ENCODE measurements at regions not wholly inside any gene's neighbourhood (a gene's known extent, or its start where the extent isn't known, plus 50 kb on each side); places are given as distances from the start of the nearest gene placed in this dataset.
"Not testable (repeated sequence)": the region's sequence is repeated elsewhere in the genome, so short reads cannot be mapped to it uniquely, and the experiment has no call there.

DNA sequence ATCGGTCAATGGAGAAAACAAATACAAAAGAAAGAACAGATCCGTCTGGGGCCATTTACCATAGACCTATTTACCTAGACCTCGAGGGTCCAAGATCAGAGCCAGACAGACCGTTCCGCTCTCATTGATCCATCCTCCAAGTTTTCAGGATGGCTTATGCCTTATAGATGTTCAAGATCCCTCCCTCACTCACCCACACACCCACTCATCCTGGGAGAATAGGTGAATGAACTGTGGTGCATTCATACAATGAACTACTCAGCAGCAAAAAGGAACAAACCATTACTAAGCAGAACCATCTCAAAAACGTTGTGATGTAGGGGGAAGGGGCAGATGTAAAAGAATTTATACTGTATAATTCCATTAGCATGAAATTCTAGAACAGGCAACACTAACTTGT is 125.1 kb upstream of the RREB1 start:
- H3K36me3 Mint-ChIP-seq (ENCODE audit: low read depth), result no peaks in the 10 kb centered on the region
- no peak overlapping the region for H3K4me3 Mint-ChIP-seq
- peaks cover 3% of the 10 kb centered on the region for H3K4me1 Mint-ChIP-seq (ENCODE audit: low read depth)
- ChIA-PET POLR2A (no interaction called here), CTCF (no interaction called here)
- TF ChIP-seq, protein P1, sequence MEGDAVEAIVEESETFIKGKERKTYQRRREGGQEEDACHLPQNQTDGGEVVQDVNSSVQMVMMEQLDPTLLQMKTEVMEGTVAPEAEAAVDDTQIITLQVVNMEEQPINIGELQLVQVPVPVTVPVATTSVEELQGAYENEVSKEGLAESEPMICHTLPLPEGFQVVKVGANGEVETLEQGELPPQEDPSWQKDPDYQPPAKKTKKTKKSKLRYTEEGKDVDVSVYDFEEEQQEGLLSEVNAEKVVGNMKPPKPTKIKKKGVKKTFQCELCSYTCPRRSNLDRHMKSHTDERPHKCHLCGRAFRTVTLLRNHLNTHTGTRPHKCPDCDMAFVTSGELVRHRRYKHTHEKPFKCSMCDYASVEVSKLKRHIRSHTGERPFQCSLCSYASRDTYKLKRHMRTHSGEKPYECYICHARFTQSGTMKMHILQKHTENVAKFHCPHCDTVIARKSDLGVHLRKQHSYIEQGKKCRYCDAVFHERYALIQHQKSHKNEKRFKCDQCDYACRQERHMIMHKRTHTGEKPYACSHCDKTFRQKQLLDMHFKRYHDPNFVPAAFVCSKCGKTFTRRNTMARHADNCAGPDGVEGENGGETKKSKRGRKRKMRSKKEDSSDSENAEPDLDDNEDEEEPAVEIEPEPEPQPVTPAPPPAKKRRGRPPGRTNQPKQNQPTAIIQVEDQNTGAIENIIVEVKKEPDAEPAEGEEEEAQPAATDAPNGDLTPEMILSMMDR (IDR thresholded peaks at IDR 0.05), result no peak
- H3K27ac Mint-ChIP-seq, result no peak overlapping the region
- DNase-seq, result no peak
- intact Hi-C loops (cut with micrococcal nuclease), result no loop called here
- H3K9me3 Mint-ChIP-seq, result no peaks in the 10 kb centered on the region
- no peak for ATAC-seq
- no peaks in the 10 kb centered on the region for H3K27me3 Mint-ChIP-seq

DNA sequence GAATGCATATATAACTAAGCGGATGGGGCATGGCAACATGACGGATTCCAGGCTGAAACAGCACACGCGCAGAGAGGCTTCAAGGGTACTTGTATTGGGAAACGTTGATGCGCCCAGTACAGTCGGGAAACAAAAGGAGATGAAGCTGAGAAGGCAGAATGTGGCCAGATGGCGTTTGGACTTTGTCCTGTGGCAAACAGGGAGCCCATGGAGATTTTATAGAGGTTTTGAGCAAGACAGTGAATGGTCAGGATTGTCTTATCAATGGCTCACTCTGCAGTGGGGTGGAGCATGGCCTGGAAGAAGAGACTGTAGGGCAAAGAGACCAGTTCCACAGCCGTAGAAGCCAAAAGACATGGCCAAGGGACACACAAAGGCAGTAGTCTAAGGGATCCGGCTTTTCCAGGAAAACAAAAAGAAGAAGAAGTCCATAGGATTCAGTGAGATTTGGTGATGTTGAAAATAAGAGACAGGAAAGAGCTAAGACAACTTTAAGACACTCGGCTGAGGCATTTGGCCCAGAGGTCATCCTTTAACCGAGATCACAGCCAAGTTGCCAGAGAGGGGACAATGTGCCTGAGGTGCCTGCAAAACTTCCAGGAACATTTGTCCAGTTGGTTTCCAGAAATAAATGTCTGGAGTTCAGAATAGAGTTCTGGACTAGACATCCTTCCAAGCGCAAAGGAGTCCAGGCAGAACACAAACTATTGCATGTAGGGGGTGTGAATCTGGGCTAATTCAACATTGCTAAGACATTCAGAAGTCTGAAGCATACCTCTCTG is 123.0 kb upstream of the RREB1 start:
- Mint-ChIP-seq H3K4me1 (ENCODE audit: low read depth) (peaks cover 3% of the 10 kb centered on the region), H3K27ac (no peak overlapping the region), H3K36me3 (ENCODE audit: low read depth) (no peaks in the 10 kb centered on the region), H3K4me3 (no peak overlapping the region), H3K27me3 (no peaks in the 10 kb centered on the region), H3K9me3 (no peaks in the 10 kb centered on the region)
- ATAC-seq (no peak), DNase-seq (no peak)
- ChIA-PET CTCF (no interaction called here), POLR2A (no interaction called here)
- intact Hi-C loops (cut with micrococcal nuclease), result no loop called here
- TF ChIP-seq, protein P1 (IDR thresholded peaks at IDR 0.05), result no peak

DNA sequence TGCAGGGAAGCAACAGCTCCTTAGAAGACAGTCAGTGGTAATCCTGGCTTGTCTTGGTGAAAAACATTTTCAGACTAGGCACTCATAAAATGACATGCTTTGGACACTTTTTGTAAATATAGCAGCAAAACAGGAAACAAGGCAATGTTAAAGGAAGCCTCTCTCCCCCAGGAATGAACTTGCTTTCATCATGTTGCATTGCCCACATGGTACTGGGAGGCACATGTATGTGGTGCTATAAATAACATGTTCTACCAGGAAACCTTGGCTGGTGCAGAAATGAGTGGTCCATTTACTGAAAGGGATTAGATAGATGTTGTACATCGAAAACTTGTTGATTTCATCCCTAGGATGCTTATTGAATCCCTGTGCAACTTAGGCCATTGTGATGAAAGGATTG is 121.4 kb upstream of the RREB1 start:
- no peaks in the 10 kb centered on the region for H3K27me3 Mint-ChIP-seq
- H3K9me3 Mint-ChIP-seq, result no peaks in the 10 kb centered on the region
- H3K4me1 Mint-ChIP-seq (ENCODE audit: low read depth), result peaks cover 3% of the 10 kb centered on the region
- DNase-seq (no peak), ATAC-seq (no peak)
- intact Hi-C loops (cut with micrococcal nuclease), result no loop called here
- H3K27ac Mint-ChIP-seq, result no peak overlapping the region
- TF ChIP-seq, protein P1 (IDR thresholded peaks at IDR 0.05), result no peak
- ChIA-PET CTCF (no interaction called here), POLR2A (no interaction called here)
- no peaks in the 10 kb centered on the region for H3K36me3 Mint-ChIP-seq (ENCODE audit: low read depth)
- no peak overlapping the region for H3K4me3 Mint-ChIP-seq

DNA sequence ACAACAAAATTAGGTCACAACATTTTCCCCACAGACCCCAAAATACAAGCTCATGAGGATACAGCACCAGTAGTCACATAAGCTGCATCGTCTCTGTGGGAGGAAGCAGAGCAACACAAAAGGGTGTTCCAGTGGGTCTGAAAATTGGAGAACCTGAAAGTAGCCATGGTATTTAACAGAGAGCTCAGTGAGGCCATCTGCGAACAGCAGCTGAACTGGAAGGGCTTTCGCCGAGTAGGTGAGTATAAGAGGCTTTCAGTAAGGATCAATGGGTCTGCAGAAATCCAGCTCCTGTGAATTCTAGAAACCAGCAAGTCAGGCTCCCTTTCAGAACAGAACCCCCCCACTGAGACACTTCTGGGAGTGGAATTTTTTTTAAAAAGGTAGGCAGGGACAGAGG is 120.0 kb upstream of the RREB1 start:
- no peak for ATAC-seq

DNA sequence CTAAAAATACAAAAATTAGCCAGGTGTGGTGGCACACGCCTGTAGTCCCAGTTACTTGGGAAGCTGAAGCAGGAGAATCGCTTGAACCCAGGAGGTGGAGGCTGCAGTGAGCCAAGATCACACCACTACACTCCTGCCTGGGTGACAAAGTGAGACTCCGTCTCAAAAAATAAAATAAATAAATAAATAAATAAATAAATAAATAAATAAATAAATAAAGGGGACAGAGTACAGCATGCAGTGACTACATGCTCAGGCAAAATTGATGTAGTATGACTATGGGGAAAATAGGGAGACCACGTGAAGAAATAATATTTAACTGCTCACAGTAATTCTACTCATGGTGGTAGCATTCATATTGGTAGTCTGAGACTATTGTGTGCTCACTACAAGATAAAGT is 117.7 kb upstream of the RREB1 start:
- ATAC-seq; H3K27ac Mint-ChIP-seq; H3K4me1 Mint-ChIP-seq (ENCODE audit: low read depth); H3K4me3 Mint-ChIP-seq; DNase-seq; CTCF ChIA-PET; H3K27me3 Mint-ChIP-seq; POLR2A ChIA-PET; intact Hi-C loops (cut with micrococcal nuclease); H3K36me3 Mint-ChIP-seq (ENCODE audit: low read depth); H3K9me3 Mint-ChIP-seq: not testable (repeated sequence)

More for the DNA sequence above, 120.0 kb upstream of the RREB1 start:
- CTCF ChIA-PET, result no interaction called here
- Mint-ChIP-seq H3K27ac (no peak overlapping the region), H3K36me3 (ENCODE audit: low read depth) (no peaks in the 10 kb centered on the region), H3K4me3 (no peak overlapping the region), H3K9me3 (no peaks in the 10 kb centered on the region), H3K27me3 (no peaks in the 10 kb centered on the region), H3K4me1 (ENCODE audit: low read depth) (no peaks in the 10 kb centered on the region)
- TF ChIP-seq, protein P1 (IDR thresholded peaks at IDR 0.05), result no peak
- no peak for DNase-seq
- intact Hi-C loops (cut with micrococcal nuclease), result no loop called here
- POLR2A ChIA-PET, result no interaction called here

All from activated CD8-positive, alpha-beta T cell treated with anti-CD3 and anti-CD28 coated beads for 36 hours (primary cell).